Activated naive CD8-positive, alpha-beta T cell treated with anti-CD3 and anti-CD28 coated beads, Interleukin-2, amount 50 U/mL, for 24 hours (primary cell): ENCODE measurements at regions not wholly inside any gene's neighbourhood (a gene's known extent, or its start where the extent isn't known, plus 50 kb on each side); places are given as distances from the start of the nearest gene placed in this dataset.

Source experiments
- ATAC-seq: fragments of 150-1000 bp; cut with Tn5 transposase; one replicate; pipeline ENCODE4 v1.10.0; 2021
- DNase-seq: peaks from one replicate; pipeline ENCODE4 v3.0.0; 2021
- H3K27ac Mint-ChIP-seq: one replicate; pipeline ENCODE4 v1.8.0; 2021; ENCODE audit warnings: mild to moderate bottlenecking, mixed read lengths
- H3K27me3 Mint-ChIP-seq: one replicate; pipeline ENCODE4 v1.8.0; 2021; ENCODE audit warnings: mixed read lengths
- H3K36me3 Mint-ChIP-seq: one replicate; pipeline ENCODE4 v1.8.0; 2021; ENCODE audit warnings: low read depth, mixed read lengths
- H3K4me1 Mint-ChIP-seq: one replicate; pipeline ENCODE4 v1.8.0; 2021; ENCODE audit warnings: mixed read lengths
- H3K4me3 Mint-ChIP-seq: one replicate; pipeline ENCODE4 v1.8.0; 2021; ENCODE audit warnings: mild to moderate bottlenecking, moderate library complexity, mixed read lengths
- H3K9me3 Mint-ChIP-seq: one replicate; pipeline ENCODE4 v1.8.0; 2021; ENCODE audit warnings: mixed read lengths

DNA sequence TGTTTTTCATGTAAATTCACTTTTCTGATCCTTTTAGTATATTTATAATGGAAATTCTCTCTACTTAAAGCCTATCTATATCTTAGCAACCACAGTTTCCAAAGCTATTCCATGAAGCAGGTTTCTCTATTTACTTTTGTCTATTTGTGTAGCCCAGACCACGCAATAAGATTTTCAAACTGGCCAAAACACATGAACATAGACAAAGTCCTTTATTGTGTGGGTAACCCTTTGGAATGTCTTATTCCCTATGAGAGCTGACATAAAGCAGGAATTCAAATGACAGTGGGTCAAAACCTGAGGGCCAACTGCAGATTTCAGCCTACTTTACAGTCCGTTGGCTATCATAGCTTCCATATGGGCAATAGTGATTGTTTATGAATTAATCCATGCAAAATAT, 252.6 kb downstream of the LTN1 start:
- no peaks in the 10 kb centered on the region for H3K9me3 Mint-ChIP-seq
- H3K4me3 Mint-ChIP-seq = no peak overlapping the region
- H3K36me3 Mint-ChIP-seq = no peaks in the 10 kb centered on the region
- peaks cover 7% of the 10 kb centered on the region for H3K4me1 Mint-ChIP-seq
- no peaks in the 10 kb centered on the region for H3K27me3 Mint-ChIP-seq
- no peak overlapping the region for H3K27ac Mint-ChIP-seq
- ATAC-seq (no peak), DNase-seq (no peak)

DNA sequence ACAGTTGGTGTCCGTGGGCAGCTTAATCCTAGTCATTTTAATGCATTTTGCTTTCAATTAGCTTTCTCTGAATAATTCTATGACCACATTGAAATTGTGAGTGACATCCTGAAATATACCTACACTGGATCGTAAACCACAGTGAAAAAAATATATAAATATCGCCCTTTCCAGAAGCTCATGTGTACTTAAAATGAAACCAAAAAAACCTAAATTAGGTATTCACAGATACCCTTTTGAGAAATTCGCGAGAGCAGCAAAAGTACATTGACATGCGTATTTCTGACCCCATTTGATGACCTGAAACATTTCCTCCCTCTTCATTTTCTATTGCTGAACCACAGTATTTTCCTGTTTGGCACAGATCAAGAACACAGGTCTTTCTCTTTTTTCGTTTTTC, 253.8 kb downstream of the LTN1 start:
- Mint-ChIP-seq H3K36me3 (no peaks in the 10 kb centered on the region), H3K27ac (no peak overlapping the region), H3K9me3 (no peaks in the 10 kb centered on the region), H3K4me1 (peaks cover 7% of the 10 kb centered on the region), H3K27me3 (no peaks in the 10 kb centered on the region), H3K4me3 (no peak overlapping the region)
- DNase-seq (no peak), ATAC-seq (peak; percentile 67)

DNA sequence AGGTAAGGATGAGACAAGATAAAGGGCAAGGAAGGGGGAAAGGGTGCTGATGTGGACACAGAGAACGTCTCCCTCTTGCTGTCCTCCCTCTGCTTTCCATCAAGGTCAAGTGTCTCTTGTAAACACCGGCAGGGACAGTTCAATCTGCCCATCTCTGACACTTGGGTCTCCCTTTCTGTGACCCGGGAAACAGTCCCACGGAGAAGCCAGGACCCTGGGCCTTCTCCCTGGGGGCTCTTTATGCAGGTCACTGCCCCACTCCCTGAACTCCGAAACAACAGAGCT, 254.3 kb downstream of the LTN1 start:
- Mint-ChIP-seq H3K27ac (no peak overlapping the region), H3K9me3 (no peaks in the 10 kb centered on the region), H3K36me3 (no peaks in the 10 kb centered on the region), H3K4me3 (no peak overlapping the region), H3K27me3 (no peaks in the 10 kb centered on the region), H3K4me1 (peaks cover 7% of the 10 kb centered on the region)
- DNase-seq (no peak), ATAC-seq (no peak)

DNA sequence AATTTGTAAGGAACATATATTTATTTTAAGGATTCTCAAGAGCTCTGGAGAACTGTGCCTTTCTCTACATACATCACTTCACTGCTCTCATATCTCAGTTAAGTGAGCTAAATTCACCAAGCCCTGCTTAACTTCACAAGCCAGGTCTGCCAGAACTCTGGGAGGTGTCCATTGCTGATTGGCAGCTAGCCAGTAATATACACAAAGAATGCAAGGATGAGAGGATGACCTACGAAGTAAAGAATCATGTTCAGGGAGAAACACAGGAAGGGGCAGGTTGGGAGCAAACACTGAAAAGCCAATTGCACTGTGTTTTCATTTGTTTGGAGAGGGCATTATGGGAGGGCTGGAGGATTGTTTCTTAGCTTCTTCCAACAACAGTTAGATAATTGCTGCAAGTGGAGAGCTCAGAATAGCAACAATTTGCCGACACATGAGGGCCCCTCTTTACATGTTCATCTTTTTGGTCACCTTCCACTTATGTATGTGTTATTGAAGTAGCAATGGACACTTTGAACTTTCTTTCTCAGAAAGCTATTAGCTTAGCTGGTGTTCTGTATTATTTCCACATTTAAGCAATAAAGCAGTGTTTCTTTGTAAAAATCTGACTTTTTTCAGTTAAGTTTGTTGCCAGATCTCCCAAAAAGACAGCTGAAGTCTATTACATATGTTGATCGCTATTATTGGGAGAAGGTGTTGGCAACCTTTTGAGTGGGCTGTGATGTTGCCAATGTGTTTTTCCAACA, 254.8 kb downstream of the LTN1 start:
- H3K27ac Mint-ChIP-seq = no peak overlapping the region
- no peak for ATAC-seq
- H3K27me3 Mint-ChIP-seq = no peaks in the 10 kb centered on the region
- peaks cover 7% of the 10 kb centered on the region for H3K4me1 Mint-ChIP-seq
- no peak overlapping the region for H3K4me3 Mint-ChIP-seq
- H3K36me3 Mint-ChIP-seq = no peaks in the 10 kb centered on the region
- no peaks in the 10 kb centered on the region for H3K9me3 Mint-ChIP-seq
- DNase-seq = no peak

DNA sequence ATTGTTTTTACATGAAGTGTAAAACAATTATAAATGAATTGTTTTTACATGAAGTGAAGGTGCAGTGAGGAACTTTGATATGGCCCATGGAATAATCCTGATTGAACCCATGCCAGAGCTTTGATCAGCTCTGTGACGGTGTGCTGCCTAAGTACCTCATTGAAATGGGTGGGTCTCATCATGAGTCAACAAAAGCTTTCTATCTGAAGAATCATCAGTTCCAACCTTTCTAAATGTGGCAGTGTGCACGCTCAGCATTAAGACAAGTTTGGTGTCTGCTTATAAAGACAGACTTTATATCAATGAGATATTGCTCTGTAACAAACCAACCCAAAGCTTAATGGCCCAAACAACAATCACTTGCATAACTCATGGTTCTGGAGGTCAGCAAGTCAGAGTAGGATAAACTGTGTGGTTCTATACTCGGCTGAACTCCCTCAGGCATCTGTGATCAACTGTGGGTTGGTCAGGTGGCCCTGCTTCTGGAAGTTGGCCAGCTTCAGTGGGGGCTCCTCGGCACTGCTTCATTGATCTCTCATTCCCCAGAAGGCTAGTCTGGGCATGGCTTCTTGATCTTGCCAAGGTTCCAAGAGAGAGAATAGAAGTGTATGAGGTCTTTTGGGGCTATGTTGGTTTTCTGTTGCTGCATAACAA, 258.0 kb downstream of the LTN1 start:
- Mint-ChIP-seq H3K36me3 (no peaks in the 10 kb centered on the region), H3K27me3 (no peaks in the 10 kb centered on the region), H3K27ac (no peak overlapping the region), H3K4me1 (peaks cover 7% of the 10 kb centered on the region), H3K9me3 (no peaks in the 10 kb centered on the region), H3K4me3 (no peak overlapping the region)
- DNase-seq = no peak
- ATAC-seq = no peak

DNA sequence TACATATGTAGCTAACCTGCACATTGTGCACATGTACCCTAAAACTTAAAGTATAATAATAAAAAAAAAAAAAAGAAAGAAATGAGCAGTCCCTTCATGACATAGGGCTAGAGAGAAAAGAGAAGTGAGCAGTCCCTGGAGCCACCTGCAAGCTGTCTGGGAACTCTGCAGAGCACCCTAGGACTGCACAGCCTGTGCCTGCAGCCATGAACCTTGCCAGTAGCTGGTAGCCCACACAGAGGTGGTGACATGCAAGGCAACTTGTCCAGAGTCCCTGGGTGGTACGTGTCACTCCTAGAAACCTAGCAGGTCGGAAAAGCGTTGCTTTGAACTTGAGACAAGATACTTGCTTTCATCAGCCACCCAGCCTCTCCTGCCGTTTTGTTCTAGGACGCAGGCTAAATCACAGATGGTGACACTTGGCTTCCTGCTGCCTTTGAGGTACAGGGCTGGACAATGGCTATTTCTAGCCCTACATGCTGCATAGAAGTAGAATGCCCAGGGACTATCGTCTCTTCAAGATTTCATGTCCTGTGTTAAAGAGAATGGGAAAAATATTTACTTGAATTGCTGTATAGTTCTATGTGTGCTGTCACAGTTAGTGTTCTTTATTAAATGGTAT, 260.9 kb downstream of the LTN1 start:
- no peaks in the 10 kb centered on the region for H3K36me3 Mint-ChIP-seq

DNA sequence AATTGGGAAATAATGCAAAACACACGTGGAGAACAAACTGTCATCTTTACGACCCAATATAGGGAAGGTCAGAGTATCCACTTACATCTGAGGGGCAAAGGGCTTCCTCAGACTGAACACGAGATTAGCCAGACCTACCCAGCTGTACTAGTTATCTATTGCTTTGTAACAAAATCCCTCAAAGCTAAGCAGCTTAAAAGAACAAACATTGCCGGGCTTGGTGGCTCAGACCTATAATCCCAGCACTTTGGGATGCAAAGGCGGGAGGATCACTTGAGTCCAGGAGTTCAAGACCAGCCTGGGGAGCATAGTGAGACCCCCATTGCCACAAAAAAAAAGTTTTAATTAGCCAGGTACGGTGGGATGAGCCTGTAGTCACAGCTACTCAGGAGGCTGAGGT, 262.8 kb downstream of the LTN1 start:
- no peak overlapping the region for H3K27ac Mint-ChIP-seq
- H3K36me3 Mint-ChIP-seq = no peaks in the 10 kb centered on the region
- H3K4me1 Mint-ChIP-seq = no peaks in the 10 kb centered on the region

More for the DNA sequence above, 260.9 kb downstream of the LTN1 start:
- no peak for DNase-seq
- H3K4me3 Mint-ChIP-seq = no peak overlapping the region
- no peak for ATAC-seq
- H3K27me3 Mint-ChIP-seq = no peaks in the 10 kb centered on the region
- no peak overlapping the region for H3K27ac Mint-ChIP-seq
- no peaks in the 10 kb centered on the region for H3K9me3 Mint-ChIP-seq
- H3K4me1 Mint-ChIP-seq = no peaks in the 10 kb centered on the region

DNA sequence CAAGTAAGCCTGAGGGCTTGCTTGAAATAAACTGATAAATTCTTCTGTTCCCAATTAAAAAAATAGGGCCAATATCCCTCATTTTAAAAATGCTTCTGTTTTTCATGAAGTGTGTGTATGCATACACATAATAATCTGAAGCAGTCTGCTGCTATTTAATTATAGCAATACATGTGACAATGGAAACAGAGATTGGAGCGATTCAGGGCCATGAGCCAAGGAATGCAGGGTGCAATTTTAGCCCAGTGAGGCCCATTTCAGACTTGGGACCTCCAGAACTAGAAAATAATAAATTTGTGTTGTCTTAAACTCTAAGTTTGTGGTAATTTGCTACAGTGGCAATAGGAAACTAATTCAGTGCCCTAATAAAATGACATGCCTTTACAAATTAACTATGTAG, 264.9 kb downstream of the LTN1 start:
- Mint-ChIP-seq H3K36me3 (no peaks in the 10 kb centered on the region), H3K9me3 (no peaks in the 10 kb centered on the region), H3K27me3 (no peaks in the 10 kb centered on the region), H3K27ac (no peak overlapping the region), H3K4me1 (no peaks in the 10 kb centered on the region), H3K4me3 (no peak overlapping the region)
- ATAC-seq (no peak), DNase-seq (no peak)

More for the DNA sequence above, 262.8 kb downstream of the LTN1 start:
- H3K4me3 Mint-ChIP-seq = no peak overlapping the region
- ATAC-seq (no peak), DNase-seq (no peak)
- no peaks in the 10 kb centered on the region for H3K27me3 Mint-ChIP-seq
- no peaks in the 10 kb centered on the region for H3K9me3 Mint-ChIP-seq

DNA sequence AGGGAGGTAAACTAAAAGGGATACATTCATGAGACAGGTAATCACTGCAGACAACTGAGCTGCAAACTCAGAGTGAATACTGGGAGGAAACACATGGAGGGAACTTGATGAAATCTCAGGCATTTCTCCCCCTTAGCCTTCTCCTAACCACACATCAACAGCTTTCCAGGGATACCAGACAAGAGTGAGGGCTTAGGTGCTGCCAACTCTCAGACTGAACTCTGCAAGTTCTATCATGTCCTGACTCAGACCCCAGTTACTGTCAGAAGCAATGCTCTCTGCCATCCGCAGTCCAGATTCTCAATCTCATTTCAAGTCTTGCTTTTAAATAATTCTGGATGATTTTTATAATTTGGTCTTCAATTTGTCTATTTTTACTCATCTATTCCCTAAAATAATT, 267.3 kb downstream of the LTN1 start:
- Mint-ChIP-seq H3K36me3 (no peaks in the 10 kb centered on the region), H3K27ac (no peak overlapping the region), H3K4me3 (no peak overlapping the region), H3K9me3 (no peaks in the 10 kb centered on the region), H3K27me3 (no peaks in the 10 kb centered on the region), H3K4me1 (no peaks in the 10 kb centered on the region)
- no peak for DNase-seq
- no peak for ATAC-seq

DNA sequence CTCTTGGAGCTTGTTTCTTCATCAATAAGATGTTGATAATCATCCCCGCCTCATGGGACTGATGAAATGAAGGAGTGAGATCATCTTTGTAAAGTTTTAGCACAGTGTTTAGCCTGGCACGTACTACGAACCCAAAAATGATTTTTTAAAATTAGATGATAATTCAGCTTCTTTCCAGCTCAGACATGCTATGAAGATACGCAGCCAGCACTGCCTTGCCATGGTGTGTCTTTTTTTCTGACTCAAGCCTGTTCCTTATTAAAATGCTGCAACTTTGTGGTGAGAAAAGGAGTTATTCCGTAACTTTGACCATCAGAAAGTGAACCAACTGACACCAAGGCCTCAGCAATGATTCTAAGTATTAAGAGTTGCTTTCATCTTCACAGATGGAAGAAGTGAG, 269.0 kb downstream of the LTN1 start:
- H3K9me3 Mint-ChIP-seq = peaks cover 5% of the 10 kb centered on the region
- H3K27ac Mint-ChIP-seq = no peak overlapping the region
- no peaks in the 10 kb centered on the region for H3K27me3 Mint-ChIP-seq
- no peak overlapping the region for H3K4me3 Mint-ChIP-seq
- no peaks in the 10 kb centered on the region for H3K36me3 Mint-ChIP-seq
- H3K4me1 Mint-ChIP-seq = no peaks in the 10 kb centered on the region
- DNase-seq (no peak), ATAC-seq (no peak)

DNA sequence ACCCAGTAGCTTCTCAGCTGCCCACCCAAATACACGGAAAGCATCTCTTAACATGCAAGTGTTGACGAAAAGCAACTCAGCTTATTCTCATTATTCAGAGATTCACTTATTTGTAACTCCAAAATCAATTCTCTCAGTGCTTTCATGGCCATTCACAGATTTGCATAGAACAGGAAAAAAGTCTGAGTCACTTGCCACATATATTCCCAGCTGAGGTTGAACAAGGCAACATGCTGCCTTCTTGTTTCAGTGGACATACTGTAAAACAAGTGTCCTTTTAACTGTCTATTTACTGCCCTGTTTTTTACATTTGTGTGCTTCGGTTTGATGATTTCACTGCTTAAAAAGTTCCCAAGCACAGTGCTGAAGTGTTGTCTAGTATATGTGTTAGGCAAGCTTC, 273.0 kb downstream of the LTN1 start:
- H3K4me1 Mint-ChIP-seq = no peaks in the 10 kb centered on the region
- no peaks in the 10 kb centered on the region for H3K36me3 Mint-ChIP-seq
- no peak overlapping the region for H3K27ac Mint-ChIP-seq
- DNase-seq (no peak), ATAC-seq (no peak)
- H3K9me3 Mint-ChIP-seq = peaks cover 5% of the 10 kb centered on the region
- H3K27me3 Mint-ChIP-seq = no peaks in the 10 kb centered on the region
- H3K4me3 Mint-ChIP-seq = no peak overlapping the region

DNA sequence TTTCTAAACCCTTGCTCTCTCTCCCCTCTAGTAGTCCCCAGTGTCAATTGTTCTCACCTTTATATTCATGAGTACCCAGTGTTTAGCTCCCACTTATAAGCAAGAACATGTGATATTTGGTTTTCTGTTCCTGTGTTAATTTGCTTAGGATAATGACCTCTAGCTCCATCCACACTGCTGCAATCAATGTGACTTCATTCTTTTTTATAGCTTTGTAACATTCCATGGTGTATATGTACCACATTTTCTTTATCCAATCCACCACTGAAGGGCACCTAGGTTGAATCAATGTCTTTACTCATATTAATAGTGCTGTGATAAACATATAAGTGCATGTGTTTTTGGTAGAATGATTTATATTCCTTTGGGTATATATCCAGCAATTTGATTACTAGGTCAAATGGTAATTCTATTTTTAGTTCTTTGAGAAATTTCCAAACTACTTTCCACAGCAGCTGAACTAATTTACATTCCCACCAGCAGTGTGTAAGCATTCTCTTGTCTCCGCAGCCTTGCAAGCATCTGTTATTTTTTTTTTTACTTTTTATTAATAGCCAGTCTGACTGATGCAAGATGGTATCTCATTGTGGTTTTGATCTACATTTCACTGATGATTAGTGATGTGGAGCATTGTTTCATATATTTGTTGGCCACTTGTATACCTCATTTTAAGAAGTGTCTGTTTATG, 277.8 kb downstream of the LTN1 start:
- H3K4me1 Mint-ChIP-seq = no peaks in the 10 kb centered on the region

DNA sequence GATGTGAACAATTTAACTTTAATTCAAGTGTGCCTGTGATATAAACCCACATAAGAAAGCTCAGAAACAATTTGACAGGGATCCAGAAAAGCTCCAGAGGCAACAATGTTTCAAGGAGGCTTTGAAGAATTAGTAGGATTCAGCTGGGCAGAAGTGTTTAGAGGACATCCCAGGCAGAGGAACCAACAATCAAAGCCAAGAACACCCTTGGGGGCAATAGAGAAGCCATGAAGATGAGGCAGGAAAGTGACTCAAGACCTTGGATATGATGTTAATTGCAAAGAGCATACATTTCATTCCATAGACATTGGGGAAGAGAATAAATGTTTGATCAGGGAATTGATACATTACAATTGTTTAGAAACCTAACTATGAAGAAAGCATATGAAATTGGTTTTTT, 280.3 kb downstream of the LTN1 start:
- no peak overlapping the region for H3K27ac Mint-ChIP-seq
- H3K27me3 Mint-ChIP-seq = no peaks in the 10 kb centered on the region
- peaks cover 4% of the 10 kb centered on the region for H3K9me3 Mint-ChIP-seq
- H3K4me1 Mint-ChIP-seq = no peaks in the 10 kb centered on the region
- DNase-seq = no peak
- H3K36me3 Mint-ChIP-seq = no peaks in the 10 kb centered on the region
- H3K4me3 Mint-ChIP-seq = no peak overlapping the region
- ATAC-seq = no peak

More for the DNA sequence above, 277.8 kb downstream of the LTN1 start:
- ATAC-seq (no peak), DNase-seq (no peak)
- no peaks in the 10 kb centered on the region for H3K36me3 Mint-ChIP-seq
- no peaks in the 10 kb centered on the region for H3K27me3 Mint-ChIP-seq
- H3K4me3 Mint-ChIP-seq = no peak overlapping the region
- H3K27ac Mint-ChIP-seq = no peak overlapping the region
- H3K9me3 Mint-ChIP-seq = peaks cover 5% of the 10 kb centered on the region

DNA sequence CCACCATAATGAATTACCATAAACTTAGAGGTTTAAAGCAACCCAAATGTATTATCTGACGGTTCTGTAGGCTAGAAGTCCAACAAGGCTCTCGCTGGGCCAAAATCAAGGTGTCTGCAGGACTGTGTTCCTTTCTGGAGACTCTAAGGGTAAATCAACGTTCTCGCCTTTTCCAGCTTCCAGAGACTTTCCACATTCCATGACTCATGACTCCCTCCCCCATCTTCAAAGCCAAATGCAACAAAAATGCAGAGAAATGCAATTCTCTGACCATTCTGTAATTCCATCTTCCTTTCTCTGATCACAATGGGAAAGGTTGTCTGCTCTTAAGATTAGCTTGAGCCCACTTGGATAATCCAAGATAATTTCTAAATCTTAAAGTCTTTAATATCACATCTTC, 287.1 kb downstream of the LTN1 start:
- no peaks in the 10 kb centered on the region for H3K27me3 Mint-ChIP-seq

DNA sequence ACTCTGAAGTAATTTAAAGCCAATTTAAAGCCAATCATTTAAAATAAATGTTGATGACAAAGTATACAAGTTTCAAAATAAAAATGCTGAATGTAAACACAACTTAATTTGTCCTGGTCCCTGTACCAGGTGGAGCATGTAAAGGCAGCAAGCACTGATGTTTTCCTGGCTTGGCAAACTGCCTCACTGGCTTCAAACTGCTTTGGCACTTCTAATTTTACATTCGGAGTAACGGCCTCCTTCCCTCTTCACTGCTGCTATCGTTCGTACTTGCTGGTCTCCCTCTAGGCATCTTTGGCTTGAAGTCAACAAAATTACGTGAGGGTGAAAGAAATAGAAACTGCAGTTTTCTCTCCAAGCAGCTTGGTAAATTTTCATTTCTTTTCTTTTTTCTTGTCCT, 287.9 kb downstream of the LTN1 start:
- no peak for DNase-seq
- Mint-ChIP-seq H3K4me1 (no peaks in the 10 kb centered on the region), H3K36me3 (peaks cover 2% of the 10 kb centered on the region), H3K9me3 (peaks cover 14% of the 10 kb centered on the region), H3K27ac (no peak overlapping the region), H3K27me3 (no peaks in the 10 kb centered on the region), H3K4me3 (no peak overlapping the region)
- ATAC-seq = no peak

More for the DNA sequence above, 287.1 kb downstream of the LTN1 start:
- Mint-ChIP-seq H3K9me3 (peaks cover 14% of the 10 kb centered on the region), H3K4me1 (no peaks in the 10 kb centered on the region), H3K27ac (no peak overlapping the region), H3K4me3 (no peak overlapping the region), H3K36me3 (no peaks in the 10 kb centered on the region)
- DNase-seq = no peak
- ATAC-seq = no peak
